ENCODE measurements at regions not wholly inside any gene's neighbourhood (a gene's known extent, or its start where the extent isn't known, plus 50 kb on each side); places are given as distances from the start of the nearest gene placed in this dataset.
"Not testable (repeated sequence)": the region's sequence is repeated elsewhere in the genome, so short reads cannot be mapped to it uniquely, and the experiment has no call there.

- DNase-seq = no peak
Observed at GRCh38 chr22:49694462-49695260, 133.0 kb downstream of the BRD1 start.

GRCh38 chr22:49693848-49694247 lies 133.8 kb downstream of the BRD1 start:
- DNase-seq = no peak

- DNase-seq = no peak
Observed at GRCh38 chr22:49693416-49693815, 134.3 kb downstream of the BRD1 start.

DNA sequence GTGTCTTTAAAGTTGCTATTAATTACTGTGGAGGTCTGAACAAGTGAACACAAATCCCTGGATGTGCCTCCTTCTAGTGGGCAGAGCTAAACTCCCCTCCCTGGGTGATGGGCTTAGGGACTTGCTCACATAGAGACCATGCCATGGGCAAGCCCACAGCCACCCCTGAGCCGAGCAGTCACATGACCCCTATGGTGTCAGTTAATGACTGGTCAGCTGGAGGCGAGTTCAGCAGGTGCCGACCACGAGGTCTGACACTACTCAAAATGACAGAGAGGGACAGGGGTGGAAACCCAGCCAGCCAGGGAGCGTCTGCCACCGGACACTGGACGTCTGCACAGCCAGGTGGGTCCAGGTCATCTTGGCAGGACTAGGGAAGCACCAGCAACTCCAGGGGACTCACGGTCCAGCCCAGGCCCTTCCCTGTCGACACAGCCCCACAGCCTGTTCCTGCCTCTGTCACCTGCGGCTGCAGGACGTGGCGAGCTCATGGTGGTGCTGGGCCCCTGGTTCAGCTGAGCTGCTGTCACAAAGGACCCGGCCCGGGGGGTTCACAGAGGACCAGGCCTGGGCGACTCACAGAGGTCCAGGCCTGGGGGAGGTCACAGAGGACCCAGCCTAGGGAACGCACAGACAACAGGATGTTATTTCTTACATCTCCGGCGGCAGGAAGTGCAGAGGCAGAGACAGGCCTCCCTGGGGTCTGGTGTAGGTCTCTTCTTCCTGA lies 135.0 kb downstream of the BRD1 start:
- no peak for DNase-seq

- no peak for DNase-seq
Observed at GRCh38 chr22:49691256-49691655, 136.4 kb downstream of the BRD1 start.

GRCh38 chr22:49690454-49690853 lies 137.2 kb downstream of the BRD1 start:
- no peak for DNase-seq

GRCh38 chr22:49689858-49690257 lies 137.8 kb downstream of the BRD1 start:
- no peak for DNase-seq

DNA sequence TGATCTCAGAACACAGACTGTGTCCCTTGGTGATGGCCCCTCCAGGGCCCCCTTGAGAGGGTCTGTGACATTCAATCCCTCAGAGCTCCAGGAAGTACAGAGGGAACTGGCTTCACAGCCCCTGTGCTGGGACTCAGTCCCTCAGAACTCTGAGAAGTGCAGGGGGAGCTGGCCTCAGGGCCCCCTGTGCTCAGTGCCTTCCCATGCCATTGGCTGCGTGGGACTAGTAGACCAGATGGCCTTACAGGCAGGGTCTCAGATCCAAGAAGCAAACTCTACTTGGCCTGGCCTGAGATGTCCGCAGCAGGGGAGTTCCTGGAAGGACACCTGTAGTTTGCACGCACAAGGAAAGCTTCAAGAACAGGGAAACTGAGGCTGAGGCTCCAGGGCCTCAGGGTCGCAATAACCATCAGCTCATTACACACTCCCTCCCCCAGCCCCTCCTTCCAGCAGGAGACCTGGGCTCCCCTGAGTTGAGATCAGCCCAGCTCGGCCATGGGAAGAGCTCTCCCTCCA lies 138.4 kb downstream of the BRD1 start:
- DNase-seq = no peak

DNA sequence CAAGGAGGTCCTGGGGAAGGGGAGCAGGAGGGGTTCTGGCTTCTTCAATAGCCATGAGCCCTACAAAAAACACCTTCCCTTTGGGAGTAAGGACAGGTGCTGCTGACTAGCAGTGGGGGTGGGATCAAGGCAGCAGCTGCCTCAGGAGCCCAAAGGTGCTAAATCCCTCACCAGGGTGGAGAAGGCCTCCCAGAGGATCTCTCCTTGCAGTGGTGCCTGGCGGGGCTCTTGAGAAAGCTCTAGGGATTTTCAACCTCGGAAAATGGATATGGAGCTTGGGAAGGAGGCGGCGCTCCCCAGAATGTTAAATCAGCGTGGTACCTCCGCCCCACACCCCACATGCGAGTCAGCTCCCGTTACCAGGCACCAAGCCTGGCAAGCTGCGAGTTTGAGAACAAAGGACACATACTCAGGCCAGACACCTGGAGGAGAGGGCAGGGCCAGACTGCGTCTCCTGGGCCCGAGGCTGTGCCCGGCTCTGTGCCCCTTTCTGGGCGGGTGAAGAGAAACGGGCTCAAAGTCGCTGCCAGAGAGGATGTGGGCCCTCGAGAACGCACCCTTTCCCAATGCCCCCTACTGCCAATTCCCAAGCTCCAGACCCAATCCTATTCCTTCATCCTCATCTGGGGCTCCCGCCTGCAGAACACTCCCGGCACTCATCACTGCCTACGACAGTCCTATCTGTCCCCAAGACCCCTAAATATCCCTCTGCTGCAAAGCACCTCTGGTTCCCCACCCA lies 139.0 kb downstream of the BRD1 start:
- no peak for DNase-seq

GRCh38 chr22:49687786-49688515 lies 139.7 kb downstream of the BRD1 start:
- DNase-seq = no peak

DNA sequence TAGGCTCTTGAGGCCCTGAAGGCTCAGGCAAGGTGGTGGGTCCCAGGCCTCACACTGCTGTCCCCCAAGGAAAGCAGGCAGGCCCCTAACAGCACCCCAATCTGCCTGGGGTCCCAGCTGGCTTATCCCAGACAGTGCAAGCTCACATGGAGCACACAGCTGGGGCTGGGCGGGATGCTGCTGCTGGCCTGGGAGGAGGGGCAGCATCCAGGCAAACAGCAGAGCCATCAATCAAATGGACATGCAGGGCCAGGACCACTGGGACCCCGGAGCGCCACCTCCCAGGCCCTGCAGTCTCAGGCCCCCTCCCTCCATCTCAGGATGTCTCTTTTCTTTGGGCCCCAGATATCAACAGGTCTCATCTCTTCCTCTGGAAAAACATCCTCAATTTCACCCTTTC lies 140.3 kb downstream of the BRD1 start:
- no peak for DNase-seq

DNA sequence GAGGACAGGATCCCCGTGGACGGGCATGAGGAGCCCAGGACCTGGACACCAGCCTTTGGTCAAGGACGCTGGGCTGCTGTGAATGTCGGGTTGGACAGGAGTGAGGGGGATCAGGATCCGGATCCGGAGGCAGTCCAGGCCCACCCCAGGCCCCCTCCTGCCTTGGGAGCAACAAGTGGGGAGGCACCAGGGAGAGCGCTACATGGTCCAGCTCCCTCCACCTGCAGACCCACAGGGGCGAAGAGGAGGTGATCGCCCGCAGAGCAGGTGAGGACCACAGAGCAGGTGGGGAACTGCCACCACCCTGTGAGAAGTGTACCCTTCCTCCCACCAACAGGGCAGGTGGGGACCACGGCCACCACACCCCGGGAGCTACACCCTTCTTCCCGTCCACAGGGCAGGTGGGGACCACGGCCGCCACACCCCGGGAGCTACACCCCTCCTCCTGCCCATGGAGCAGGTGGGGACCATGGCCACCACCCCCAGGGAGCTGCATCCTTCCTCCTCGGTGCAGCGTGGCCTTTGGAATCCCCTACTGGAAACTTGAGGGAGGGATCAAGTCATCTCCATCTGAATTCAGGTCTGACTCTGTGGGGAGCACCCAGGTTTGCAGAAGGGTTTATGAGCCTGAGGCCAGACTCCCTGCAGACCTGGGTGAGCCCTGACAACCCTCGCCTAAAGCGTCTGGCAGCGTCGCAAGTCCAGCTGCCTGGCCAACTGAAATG lies 141.0 kb downstream of the BRD1 start:
- no peak for DNase-seq

- DNase-seq = no peak
Observed at GRCh38 chr22:49685686-49686085, 142.0 kb downstream of the BRD1 start.

- DNase-seq = no peak
Observed at GRCh38 chr22:49685116-49685515, 142.6 kb downstream of the BRD1 start.

GRCh38 chr22:49683032-49683431 lies 144.6 kb downstream of the BRD1 start:
- DNase-seq = no peak

DNA sequence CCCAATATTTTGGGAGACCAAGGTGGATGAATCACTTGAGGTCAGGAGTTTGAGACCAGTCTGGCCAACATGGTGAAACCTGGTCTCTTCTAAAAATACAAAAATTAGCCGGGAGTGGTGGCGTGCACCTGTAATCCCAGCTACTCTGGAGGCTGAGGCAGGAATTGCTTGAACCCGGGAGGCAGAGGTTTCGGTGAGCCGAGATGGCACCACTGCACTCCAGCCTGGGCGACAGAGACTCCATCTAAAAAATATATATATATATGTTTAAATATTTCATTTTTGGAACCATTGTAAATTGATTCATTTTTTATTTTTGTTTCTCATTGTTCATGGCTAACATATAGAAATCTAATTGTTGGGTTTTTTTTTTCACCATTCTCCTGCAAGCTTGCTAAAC lies 146.9 kb downstream of the BRD1 start:
- DNase-seq = not testable (repeated sequence)

DNA sequence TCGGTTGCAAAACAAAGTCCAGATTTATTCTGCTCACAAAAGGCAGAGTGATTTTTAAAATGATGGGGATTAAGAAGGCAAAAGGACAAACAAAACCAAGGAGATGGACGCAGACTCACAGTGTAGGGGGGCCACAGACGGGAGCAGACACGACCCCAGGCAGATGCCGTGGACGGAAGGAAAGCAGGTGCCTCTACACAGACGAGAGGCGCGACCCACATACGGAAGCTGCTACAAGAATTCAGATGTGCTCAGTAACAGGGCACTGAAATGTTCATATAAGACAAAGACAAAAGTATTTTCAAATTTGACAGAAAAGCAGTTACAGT lies 148.9 kb downstream of the BRD1 start:
- DNase-seq = no peak

- DNase-seq = peak; percentile 37
Observed at GRCh38 chr22:49678137-49678841, 149.4 kb downstream of the BRD1 start.

GRCh38 chr22:49677495-49677889 lies 150.2 kb downstream of the BRD1 start:
- DNase-seq = no peak

DNA sequence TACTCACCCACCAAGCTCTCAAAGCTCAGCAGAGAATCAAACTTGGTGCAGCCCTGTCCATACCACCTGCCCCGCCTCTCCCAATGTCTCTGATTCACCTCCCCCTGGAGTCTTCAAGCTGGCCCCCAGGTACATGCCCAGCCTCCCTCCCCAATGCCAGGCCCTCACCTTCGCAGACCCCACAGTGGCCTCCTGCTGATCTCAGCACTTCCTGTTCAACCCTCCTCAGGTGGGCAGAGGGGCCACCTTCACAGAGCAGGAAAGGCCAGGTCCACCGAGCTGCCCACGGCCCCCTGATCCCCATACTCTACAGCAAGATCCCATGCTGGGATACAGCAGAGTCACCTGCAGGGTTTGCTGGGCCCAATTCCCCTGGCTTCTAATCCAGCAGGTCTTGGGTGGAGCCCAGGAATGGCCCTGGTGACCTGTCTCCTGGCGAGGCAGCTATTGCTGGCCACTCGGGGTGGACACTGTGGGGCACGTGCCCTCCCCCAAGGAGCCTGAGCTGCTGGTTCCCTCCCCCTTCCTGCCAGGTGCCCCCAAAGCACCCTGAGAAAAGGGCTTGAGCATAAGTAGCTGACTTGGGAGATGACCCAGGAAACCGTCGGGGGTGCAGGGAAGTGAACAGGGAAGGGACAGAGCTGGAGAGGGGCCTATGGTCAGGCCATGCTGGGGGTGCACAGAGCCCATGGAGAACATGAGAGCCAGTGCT lies 150.7 kb downstream of the BRD1 start:
- no peak for DNase-seq

- no peak for DNase-seq
Observed at GRCh38 chr22:49676230-49676629, 151.4 kb downstream of the BRD1 start.

Data from CD4-positive, alpha-beta T cell treated with Interleukin-17A for 4 hours (primary cell).